Smooth muscle cell (in vitro differentiated cells): ENCODE measurements at regions not wholly inside any gene's neighbourhood (a gene's known extent, or its start where the extent isn't known, plus 50 kb on each side); places are given as distances from the start of the nearest gene placed in this dataset.

Experiments used
- DNase-seq: peaks from one replicate; lab custom pipeline; 2025; ENCODE audit not compliant: unreplicated experiment; lab: John Stamatoyannopoulos, UW
- H2AFZ ChIP-seq: fragments of 200-600 bp; sonication (generic); 2 replicates; pipeline ENCODE4 v1.6.0; 2016; ENCODE audit warnings: antibody characterized with exemption, low read depth, mild to moderate bottlenecking
- H3F3A ChIP-seq: fragments of 200-600 bp; sonication (generic); 2 replicates; pipeline ENCODE4 v1.6.0; 2017; ENCODE audit warnings: antibody characterized with exemption, low read depth
- H3K27ac ChIP-seq: fragments of 200-600 bp; sonication (generic); 2 replicates; pipeline ENCODE4 v1.5.1; 2016; ENCODE audit warnings: low read depth, mild to moderate bottlenecking
- H3K27me3 ChIP-seq: fragments of 200-600 bp; sonication (generic); 2 replicates; pipeline ENCODE4 v1.6.1; 2016; ENCODE audit warnings: low read depth, mild to moderate bottlenecking
- H3K36me3 ChIP-seq: fragments of 200-600 bp; sonication (generic); 2 replicates; pipeline ENCODE4 v1.5.1; 2016; ENCODE audit warnings: low read depth
- H3K4me1 ChIP-seq: fragments of 200-600 bp; sonication (generic); 2 replicates; pipeline ENCODE4 v1.5.1; 2016; ENCODE audit warnings: low read depth
- H3K4me2 ChIP-seq: fragments of 200-600 bp; sonication (generic); 2 replicates; pipeline ENCODE4 v1.6.0; 2016; ENCODE audit warnings: mild to moderate bottlenecking
- H3K4me3 ChIP-seq: fragments of 200-600 bp; sonication (generic); 2 replicates; pipeline ENCODE4 v1.5.1; 2016; ENCODE audit warnings: mild to moderate bottlenecking
- H3K79me2 ChIP-seq: fragments of 200-600 bp; sonication (generic); 2 replicates; pipeline ENCODE4 v1.6.0; 2016; ENCODE audit warnings: low read depth, mild to moderate bottlenecking
- H3K9ac ChIP-seq: fragments of 200-600 bp; sonication (generic); 2 replicates; pipeline ENCODE4 v1.6.0; 2016; ENCODE audit warnings: low read depth
- H3K9me3 ChIP-seq: fragments of 200-600 bp; sonication (generic); replicated peaks from 2 replicates; pipeline ENCODE4 v1.5.1; 2016; ENCODE audit warnings: low read depth
- H4K20me1 ChIP-seq: fragments of 200-600 bp; sonication (generic); 2 replicates; pipeline ENCODE4 v1.6.0; 2016; ENCODE audit warnings: low read depth
- WGBS: methylation state at CpG from one replicate; pipeline ENCODE4 v1.1.7; 2016; ENCODE audit warnings: low lambda C conversion rate; 5-methylcytosine and 5-hydroxymethylcytosine counted together
- TF ChIP-seq, protein P1 (sequence below): fragments of 200-600 bp; sonication (generic); IDR thresholded peaks from 2 replicates; pipeline ENCODE4 v1.5.1; 2017; ENCODE audit warnings: borderline replicate concordance, mild to moderate bottlenecking, antibody characterized with exemption; ENCODE audit not compliant: insufficient read depth, poor library complexity, severe bottlenecking

GRCh38 chr1:208722592-208722991 lies 478.4 kb upstream of the PLXNA2 start:
- Histone ChIP-seq H3K9me3 (peaks cover 16% of the 10 kb centered on the region), H3K4me1 (no peaks in the 10 kb centered on the region), H2AFZ (no peak overlapping the region), H3K4me2 (no peak overlapping the region), H3F3A (no peaks in the 10 kb centered on the region), H4K20me1 (no peaks in the 10 kb centered on the region), H3K9ac (no peak overlapping the region), H3K27ac (no peak overlapping the region), H3K36me3 (no peaks in the 10 kb centered on the region), H3K27me3 (no peaks in the 10 kb centered on the region), H3K4me3 (no peak overlapping the region), H3K79me2 (no peaks in the 10 kb centered on the region)
- TF ChIP-seq, protein P1, sequence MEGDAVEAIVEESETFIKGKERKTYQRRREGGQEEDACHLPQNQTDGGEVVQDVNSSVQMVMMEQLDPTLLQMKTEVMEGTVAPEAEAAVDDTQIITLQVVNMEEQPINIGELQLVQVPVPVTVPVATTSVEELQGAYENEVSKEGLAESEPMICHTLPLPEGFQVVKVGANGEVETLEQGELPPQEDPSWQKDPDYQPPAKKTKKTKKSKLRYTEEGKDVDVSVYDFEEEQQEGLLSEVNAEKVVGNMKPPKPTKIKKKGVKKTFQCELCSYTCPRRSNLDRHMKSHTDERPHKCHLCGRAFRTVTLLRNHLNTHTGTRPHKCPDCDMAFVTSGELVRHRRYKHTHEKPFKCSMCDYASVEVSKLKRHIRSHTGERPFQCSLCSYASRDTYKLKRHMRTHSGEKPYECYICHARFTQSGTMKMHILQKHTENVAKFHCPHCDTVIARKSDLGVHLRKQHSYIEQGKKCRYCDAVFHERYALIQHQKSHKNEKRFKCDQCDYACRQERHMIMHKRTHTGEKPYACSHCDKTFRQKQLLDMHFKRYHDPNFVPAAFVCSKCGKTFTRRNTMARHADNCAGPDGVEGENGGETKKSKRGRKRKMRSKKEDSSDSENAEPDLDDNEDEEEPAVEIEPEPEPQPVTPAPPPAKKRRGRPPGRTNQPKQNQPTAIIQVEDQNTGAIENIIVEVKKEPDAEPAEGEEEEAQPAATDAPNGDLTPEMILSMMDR = no peak
- DNase-seq = no peak

- Histone ChIP-seq H3K36me3 (no peaks in the 10 kb centered on the region), H3K4me1 (no peaks in the 10 kb centered on the region), H3K27ac (no peak overlapping the region), H4K20me1 (no peaks in the 10 kb centered on the region), H3K27me3 (no peaks in the 10 kb centered on the region), H3K9ac (no peak overlapping the region), H3K4me3 (no peak overlapping the region), H3K4me2 (no peak overlapping the region), H3K79me2 (no peaks in the 10 kb centered on the region), H2AFZ (no peak overlapping the region), H3K9me3 (peaks cover 16% of the 10 kb centered on the region), H3F3A (no peaks in the 10 kb centered on the region)
- WGBS = 95% methylated on average over 1 of the region's 1 CpG
- TF ChIP-seq, protein P1 = no peak
- no peak for DNase-seq
Observed at GRCh38 chr1:208724079-208724478, 479.9 kb upstream of the PLXNA2 start.

DNA sequence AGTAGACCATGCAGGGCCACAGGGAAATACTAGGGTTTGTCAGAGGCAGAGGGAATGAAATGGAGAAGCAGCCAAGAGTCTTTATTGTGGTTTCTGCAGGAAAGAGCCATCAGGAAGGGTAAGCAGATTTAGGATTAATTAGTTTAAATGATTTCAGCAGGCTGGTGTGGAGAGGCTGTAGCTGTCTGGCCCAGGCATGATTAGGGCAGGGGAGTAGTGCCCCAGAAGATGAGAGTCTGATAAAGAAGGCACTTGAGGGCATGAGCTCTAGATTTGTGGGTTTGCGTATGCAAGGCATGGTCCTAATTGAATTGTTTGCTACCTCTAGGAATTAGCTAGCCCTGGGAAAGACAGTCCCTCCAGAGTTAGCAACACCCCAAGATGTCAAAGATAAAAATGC lies 484.6 kb upstream of the PLXNA2 start:
- Histone ChIP-seq H3K9ac (no peak overlapping the region), H3K4me2 (no peak overlapping the region), H2AFZ (no peak overlapping the region), H3F3A (no peaks in the 10 kb centered on the region), H3K79me2 (no peaks in the 10 kb centered on the region), H4K20me1 (no peaks in the 10 kb centered on the region), H3K27ac (no peak overlapping the region), H3K9me3 (peaks cover 3% of the 10 kb centered on the region), H3K36me3 (no peaks in the 10 kb centered on the region), H3K4me1 (no peaks in the 10 kb centered on the region), H3K4me3 (no peak overlapping the region), H3K27me3 (peaks cover 4% of the 10 kb centered on the region)
- TF ChIP-seq, protein P1 = no peak
- no peak for DNase-seq
- WGBS = 91% methylated on average over 1 of the region's 1 CpG

GRCh38 chr1:208731981-208732821 lies 488.0 kb upstream of the PLXNA2 start:
- TF ChIP-seq, protein P1 = no peak
- Histone ChIP-seq H3K79me2 (no peaks in the 10 kb centered on the region), H3K4me1 (no peaks in the 10 kb centered on the region), H3F3A (no peaks in the 10 kb centered on the region), H3K9me3 (no peaks in the 10 kb centered on the region), H3K4me2 (no peak overlapping the region), H3K36me3 (no peaks in the 10 kb centered on the region), H3K9ac (no peak overlapping the region), H3K27me3 (peaks cover 4% of the 10 kb centered on the region), H3K4me3 (no peak overlapping the region), H3K27ac (no peak overlapping the region), H2AFZ (no peak overlapping the region), H4K20me1 (no peaks in the 10 kb centered on the region)
- 71% methylated on average over 4 of the region's 4 CpGs for WGBS
- DNase-seq = no peak
